Astrocyte (in vitro differentiated cells and primary cell): ENCODE measurements at regions not wholly inside any gene's neighbourhood (a gene's known extent, or its start where the extent isn't known, plus 50 kb on each side); places are given as distances from the start of the nearest gene placed in this dataset.
"Not testable (repeated sequence)": the region's sequence is repeated elsewhere in the genome, so short reads cannot be mapped to it uniquely, and the experiment has no call there.

Source experiments
- EZH2 ChIP-seq: IDR thresholded peaks from 2 replicates; pipeline ENCODE4 v1.6.1; 2012; ENCODE audit warnings: mild to moderate bottlenecking, low read length, inconsistent platforms; ENCODE audit not compliant: insufficient read depth
- TF ChIP-seq, protein P1 (sequence below): IDR thresholded peaks from 2 replicates; pipeline ENCODE4 v1.5.1; 2011; ENCODE audit warnings: low read depth, mild to moderate bottlenecking, inconsistent platforms, low read length, moderate library complexity; ENCODE audit not compliant: insufficient read depth

DNA sequence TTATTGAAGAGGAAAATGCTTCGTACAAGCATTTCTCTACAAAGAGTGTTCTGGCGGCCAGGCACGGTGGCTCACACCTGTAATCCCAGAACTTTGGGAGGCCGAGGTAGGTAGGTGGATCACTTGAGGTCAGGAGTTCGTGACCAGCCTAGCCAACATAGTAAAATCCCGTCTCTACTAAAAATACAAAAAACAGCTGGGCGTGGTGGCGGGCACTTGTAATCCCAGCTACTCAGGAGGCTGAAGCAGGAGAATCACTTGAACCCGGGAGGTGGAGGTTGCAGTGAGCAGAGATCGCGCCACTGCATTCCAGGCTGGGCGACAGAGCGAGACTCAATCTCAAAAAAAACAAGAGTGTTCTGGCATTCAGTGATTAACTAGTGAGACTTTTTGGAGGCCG is 117.0 kb upstream of the DMRT1 start:
- TF ChIP-seq, protein P1, sequence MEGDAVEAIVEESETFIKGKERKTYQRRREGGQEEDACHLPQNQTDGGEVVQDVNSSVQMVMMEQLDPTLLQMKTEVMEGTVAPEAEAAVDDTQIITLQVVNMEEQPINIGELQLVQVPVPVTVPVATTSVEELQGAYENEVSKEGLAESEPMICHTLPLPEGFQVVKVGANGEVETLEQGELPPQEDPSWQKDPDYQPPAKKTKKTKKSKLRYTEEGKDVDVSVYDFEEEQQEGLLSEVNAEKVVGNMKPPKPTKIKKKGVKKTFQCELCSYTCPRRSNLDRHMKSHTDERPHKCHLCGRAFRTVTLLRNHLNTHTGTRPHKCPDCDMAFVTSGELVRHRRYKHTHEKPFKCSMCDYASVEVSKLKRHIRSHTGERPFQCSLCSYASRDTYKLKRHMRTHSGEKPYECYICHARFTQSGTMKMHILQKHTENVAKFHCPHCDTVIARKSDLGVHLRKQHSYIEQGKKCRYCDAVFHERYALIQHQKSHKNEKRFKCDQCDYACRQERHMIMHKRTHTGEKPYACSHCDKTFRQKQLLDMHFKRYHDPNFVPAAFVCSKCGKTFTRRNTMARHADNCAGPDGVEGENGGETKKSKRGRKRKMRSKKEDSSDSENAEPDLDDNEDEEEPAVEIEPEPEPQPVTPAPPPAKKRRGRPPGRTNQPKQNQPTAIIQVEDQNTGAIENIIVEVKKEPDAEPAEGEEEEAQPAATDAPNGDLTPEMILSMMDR: not testable (repeated sequence)
- not testable (repeated sequence) for TF ChIP-seq EZH2
